HG02973 (cell line): ENCODE measurements at regions not wholly inside any gene's neighbourhood (a gene's known extent, or its start where the extent isn't known, plus 50 kb on each side); places are given as distances from the start of the nearest gene placed in this dataset.
"Not testable (repeated sequence)": the region's sequence is repeated elsewhere in the genome, so short reads cannot be mapped to it uniquely, and the experiment has no call there.

Experiments
- ATAC-seq: cut with Tn5 transposase; IDR thresholded peaks from one replicate; pipeline ENCODE4 v1.9.1; 2021; ENCODE audit warnings: moderate library complexity; ENCODE audit not compliant: unreplicated experiment

DNA sequence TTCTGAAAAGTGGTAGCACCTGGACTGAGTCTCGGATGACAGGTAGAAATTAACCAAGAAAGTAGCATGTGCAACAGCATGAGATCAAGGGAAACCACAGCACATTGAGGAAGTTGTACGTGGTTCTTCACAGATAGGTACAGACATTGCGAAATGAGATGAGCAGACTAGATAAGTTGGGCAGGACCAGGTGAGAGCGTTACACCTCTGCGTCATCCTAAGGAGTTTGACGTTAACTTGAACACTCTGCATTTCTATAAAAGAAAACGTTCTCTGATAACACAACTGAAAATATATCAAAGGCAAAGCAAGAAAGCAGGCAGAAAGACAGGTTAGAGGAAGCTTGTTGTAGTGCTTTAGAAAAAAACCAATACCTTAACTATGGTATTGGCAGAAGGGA is 98.5 kb upstream of the RASSF8 start:
- no peak for ATAC-seq

- no peak for ATAC-seq
Observed at GRCh38 chr12:25861226-25861625, 97.3 kb upstream of the RASSF8 start.

DNA sequence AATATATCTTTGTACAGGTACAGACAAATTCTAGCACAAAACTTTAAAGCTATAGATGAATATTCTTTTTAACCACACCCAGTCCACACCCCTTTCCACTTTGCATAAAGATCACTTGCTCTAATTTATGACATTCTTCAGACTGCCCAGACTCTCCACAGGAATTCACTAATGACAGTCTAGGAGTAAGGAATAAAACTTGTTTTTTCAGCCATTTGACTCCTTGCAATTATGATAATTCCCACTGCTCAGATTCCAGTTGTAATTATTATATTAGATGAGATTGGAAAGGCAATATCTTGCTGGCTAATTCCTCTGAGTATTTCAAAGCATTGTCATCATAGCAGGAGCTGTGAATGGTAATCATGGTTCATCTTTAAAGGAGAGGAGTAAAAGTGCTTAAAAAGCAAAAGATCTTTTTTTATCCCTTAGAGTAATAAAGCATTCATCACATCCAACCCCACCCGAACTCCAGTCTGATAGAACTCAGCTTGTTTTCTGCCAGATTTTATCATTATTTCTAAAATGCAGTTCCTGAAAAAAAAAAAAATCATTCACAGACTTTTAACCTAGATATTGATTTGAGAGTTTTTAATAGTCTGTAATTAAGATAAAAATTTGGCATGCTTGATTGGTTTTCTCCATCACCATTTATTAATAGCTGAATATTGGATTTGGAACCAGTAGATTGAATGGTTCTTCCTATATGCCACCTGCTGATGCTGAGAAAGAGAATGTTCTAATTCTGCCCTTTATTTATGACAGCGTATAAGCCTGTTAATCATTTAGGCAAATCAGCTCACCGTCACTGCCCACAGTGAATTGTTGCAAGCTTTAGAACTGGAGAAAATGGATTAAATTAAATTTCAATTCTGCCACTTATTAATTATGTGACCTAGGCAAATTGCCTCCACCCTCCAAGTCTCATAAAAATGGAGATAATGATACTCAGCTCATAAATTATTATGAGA is 93.9 kb upstream of the RASSF8 start:
- ATAC-seq: no peak

DNA sequence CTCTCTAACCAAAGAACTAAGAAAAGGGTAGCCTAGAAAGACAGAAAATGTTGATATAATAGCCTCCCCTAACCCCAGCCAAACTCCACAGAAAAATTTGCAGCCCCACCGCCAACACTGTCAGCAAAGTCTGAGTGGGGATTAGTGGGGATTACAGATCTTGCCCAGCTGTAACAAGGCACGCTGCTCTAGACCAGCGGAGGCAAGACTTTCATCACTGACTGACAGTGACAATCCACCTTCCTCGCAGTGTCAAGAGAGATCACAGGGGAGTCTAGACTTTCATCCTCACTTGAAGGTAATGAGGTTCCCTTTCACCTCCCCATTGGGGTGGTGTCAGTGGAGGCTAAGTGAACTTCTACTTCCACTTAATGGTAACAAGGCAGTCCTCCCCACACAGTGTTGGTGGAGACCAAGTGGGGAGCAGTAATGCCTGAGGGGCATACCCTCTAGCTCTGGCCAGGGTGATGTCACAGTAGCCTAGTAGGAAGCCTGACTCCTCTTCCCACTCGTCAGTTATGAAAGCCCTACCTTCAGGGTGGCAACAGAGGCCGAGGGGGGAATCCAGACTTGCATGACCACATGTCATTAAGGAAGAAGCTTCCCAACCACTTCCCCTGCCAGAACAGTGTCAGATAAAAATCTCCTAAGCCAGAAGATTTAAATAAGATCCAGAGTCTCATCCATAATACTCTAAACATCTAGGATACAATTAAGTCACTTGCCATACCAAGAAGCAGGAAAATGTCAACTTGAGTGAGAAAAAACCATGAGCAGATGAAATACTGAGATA is 91.7 kb upstream of the RASSF8 start:
- no peak for ATAC-seq

GRCh38 chr12:25868193-25868592 is 90.3 kb upstream of the RASSF8 start:
- no peak for ATAC-seq

- ATAC-seq: no peak
Observed at GRCh38 chr12:25872137-25872536, 86.3 kb upstream of the RASSF8 start.

GRCh38 chr12:25875661-25876060 is 82.8 kb upstream of the RASSF8 start:
- no peak for ATAC-seq

DNA sequence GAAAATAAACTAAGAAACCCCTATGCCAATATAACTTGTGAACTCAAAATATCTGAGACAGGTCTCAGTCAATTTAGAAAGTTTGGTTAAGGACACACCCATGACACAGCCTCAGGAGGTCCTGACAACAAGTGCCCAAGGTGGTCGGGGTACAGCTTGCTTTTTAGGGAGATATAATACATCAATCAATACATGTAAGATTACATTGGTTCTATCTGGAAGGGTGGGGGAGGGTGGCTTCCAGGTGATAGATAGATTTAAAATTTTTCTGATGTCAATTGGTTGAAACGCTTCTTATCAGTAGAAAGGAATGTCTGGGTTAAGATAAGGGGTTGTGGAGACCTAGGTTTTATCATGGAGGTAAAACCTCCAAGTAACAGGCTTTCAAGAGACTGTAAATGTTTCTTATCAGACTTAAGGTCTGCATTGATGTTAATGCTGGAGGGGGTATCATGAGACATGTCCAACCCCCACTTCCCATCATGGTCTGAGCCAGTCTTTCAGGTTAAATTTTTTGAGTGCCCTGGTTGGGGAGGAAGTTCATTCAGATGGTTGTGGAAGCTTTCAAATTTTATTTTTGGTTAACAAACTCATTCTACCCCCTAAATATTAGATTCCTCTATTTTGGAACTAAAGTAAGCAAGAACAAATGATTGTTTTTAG is 82.0 kb upstream of the RASSF8 start:
- no peak for ATAC-seq

DNA sequence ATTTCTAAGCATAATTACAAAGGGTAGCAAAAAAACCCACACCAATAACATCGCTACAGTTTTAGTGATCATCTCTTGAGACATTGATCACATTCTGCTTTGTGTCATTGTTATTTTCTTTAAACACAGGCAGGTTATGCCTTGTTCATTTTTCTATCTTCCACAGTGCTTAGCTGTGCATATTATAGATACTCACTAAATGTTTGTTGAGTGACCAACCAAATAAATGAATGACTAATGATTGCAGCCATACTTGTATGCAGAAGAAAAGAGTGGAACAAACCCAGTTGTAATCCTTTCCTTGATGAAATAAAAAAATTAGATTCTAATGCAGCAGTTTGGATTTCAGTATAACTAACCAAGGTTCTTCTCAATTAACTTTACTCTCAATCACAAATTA is 81.0 kb upstream of the RASSF8 start:
- no peak for ATAC-seq

GRCh38 chr12:25882266-25882665 is 76.2 kb upstream of the RASSF8 start:
- ATAC-seq: no peak

DNA sequence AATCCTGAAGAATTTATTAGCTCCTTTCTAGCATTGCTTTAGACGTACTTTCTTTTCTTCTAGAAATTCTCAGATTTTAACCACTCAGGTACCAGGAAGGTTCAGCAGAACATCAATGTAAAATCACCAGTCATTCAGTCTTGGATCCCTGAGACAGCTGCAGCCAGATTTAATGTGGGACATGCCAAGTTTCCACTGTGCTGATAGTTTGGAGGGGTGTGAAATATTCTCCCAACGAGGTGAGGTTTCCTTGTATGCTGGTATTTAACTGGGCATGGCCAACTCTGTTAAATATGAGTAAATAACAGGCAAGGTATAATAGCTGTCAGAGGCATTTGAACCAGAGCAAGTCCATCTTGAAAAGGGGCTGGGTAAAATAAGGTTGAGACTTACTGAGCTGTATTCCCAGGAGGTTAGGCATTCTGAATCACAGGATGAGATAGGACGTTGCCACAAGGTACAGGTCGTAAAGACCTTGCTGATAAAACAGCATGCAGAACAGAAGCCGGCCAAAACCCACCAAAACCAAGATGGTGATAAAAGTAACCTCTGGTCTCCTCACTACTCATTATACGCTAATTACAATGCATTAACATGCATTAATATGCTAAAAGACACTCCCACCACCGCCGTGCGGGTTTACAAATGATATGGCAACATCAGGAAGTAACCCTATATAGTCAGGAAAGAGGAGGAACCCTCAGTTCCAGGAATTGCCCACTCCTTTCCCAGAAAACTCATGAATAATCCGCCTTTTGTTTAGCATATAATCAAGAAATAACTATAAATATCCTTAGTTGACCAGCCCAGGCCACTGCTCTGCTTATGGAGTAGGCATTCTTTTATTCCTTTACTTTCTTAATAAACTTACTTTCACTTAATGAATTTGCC is 75.2 kb upstream of the RASSF8 start:
- ATAC-seq: no peak

DNA sequence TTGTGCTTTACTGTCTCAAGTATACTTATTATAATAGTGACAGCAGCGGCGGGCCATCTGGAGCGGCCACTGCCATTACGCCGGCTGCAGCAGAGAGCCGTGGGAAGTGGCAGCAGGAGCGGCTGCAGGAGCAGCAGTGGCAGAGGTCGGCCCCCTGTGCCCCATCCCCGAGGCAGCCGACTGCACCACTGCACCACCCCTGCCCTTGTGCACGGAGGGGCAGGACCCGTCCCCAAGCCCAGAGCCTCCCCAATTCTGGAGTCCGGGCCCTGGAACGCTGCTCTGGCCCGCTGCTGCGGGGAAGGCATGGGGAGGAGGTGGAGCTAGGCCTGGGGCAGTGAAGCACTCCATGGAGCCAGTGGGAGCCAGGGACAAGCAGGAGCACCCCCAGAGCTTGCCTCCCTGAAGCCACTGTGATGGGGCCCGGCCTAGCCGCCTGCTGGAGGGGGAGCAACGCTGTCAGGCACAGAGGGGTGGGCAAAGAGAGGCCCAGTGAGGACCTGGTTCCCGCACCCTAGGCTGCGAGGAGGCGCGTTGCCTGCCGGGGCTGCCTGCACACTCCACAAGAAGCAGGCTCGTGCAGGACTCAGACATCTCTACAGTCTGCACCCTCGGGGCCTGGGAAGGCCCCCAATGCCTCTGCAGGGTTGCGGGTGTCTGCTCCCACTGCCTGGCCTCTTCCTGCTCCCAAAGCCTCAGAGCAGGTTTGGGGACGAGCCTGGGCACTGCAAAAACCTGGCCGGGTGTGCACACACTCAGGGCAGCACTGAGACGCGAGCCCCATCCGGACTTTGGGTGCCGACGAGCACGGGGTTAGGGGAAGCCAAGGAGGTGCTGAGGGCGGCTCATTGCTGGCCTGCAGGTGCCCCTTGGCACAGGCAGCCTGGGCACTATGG is 74.2 kb upstream of the RASSF8 start:
- no peak for ATAC-seq

- ATAC-seq: no peak
Observed at GRCh38 chr12:25884920-25885234, 73.6 kb upstream of the RASSF8 start.

DNA sequence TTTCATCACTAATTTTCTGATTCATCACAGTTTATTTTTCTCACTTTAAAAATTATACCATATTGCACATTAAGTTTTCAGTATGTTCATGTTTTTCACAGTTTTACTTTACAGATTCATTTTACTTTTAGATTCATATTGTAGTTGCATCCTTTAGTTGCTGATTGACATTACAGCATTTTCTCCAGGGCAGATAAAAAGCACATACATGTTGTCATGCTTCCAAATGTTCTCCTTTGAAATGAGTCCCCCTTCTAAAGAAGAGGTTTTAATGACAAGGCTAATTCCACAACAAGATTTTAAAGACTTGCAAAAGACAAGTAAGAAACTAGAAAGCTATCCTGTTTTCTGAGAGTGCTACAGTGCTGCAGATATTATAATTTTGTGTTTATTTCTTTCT is 72.1 kb upstream of the RASSF8 start:
- ATAC-seq: no peak

GRCh38 chr12:25887367-25887766 is 71.1 kb upstream of the RASSF8 start:
- ATAC-seq: no peak

DNA sequence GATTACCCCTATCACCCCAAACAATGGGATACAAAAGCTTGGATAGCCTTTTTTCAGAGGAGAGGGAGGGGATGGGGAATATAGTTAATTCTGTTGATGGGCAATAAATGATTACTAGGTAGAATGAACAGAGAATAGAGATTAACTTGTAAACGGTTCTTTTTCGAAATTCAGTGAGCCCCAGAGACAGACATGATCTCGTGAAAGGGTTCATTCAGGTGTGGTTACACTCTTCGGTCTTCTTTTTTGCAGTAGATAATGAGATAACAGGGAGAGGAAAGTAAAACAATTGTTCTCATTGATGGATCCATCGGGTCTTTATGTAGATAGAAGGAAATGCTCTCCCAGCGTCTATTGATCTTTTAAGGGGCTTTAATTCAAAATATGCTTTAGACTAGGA is 69.3 kb upstream of the RASSF8 start:
- ATAC-seq: no peak

GRCh38 chr12:25891095-25891494 is 67.4 kb upstream of the RASSF8 start:
- ATAC-seq: not testable (repeated sequence)

GRCh38 chr12:25894759-25895158 is 63.7 kb upstream of the RASSF8 start:
- ATAC-seq: no peak

DNA sequence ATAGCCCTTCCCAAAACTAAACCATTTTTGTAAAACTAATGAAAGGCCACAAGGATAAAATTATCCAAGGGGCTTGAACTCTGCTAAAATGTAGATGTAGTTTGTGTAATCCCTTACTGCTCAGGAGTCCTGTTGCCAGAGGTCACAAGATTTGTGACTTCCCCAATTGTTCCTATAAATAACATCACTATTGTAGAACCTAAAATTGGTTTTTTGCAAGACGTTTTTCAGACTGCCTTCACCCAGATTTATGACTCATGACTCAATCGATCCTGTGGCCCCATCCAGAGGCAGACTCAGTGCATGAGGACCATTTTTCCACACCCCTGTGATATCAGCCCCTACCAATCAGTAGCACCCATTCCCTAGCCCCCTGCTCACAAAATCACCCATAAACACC is 61.5 kb upstream of the RASSF8 start:
- ATAC-seq: no peak
